GM12872 (cell line): ENCODE measurements at regions not wholly inside any gene's neighbourhood (a gene's known extent, or its start where the extent isn't known, plus 50 kb on each side); places are given as distances from the start of the nearest gene placed in this dataset.

Experiments
- CTCF ChIP-seq: IDR thresholded peaks from 3 replicates; pipeline ENCODE4 v1.5.1; 2011; ENCODE audit warnings: low read depth, mild to moderate bottlenecking, low read length, moderate library complexity; ENCODE audit not compliant: insufficient read depth

DNA sequence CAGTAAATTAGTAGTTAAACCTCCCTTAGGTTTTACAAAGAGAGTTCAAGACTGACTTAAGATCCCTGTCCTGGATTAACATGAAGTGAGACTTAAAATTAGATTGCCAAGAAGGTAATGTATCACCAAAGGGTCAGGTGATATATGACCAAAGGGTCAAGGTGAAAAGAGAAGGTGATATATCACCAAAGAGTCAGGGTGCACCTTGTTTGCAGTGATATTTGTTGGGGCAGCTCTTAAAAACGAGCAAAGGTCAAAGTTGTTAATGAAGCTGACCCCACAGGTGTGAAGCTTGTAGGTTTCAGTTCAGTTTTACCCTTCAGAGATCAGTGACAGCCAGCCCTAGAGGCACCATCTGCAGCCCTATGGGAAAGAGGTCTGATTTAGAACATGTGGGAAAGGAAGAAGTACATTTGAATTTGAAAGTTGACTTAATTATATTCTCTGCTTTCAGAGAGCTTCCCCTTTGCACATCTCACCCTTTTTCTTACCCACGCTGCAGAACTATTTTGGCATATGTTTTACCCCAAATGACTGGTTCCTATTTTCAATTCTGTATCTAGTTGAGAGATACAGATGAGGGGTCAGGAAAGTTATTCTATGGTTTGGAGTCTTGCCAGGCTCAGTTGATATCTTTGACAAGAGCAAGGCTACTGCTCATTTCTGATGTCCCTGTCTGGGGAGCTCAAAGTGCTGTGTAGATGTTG, 170.8 kb downstream of the S1PR1 start:
- no peak for TF ChIP-seq CTCF

- no peak for TF ChIP-seq CTCF
Measured at GRCh38 chr1:101408212-101409042, 171.6 kb downstream of the S1PR1 start.

DNA sequence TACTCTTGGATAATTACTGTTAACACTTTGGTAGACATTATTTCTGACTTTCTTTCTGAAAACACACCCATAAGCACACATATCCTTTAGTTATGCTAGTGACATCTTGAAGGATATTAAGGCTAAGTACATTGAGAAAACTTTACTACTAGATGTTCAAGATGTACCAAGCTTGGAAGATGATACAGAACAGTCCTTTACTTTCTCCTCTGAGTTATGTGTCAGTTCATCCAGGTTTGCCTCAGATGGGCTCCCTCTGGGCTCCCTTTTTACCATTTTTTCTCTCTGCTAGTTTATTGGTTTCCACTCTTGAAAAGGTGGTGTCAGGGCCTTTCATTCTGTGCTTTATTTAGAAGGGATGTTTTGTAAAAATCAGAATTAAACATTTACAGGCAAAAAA, 172.3 kb downstream of the S1PR1 start:
- no peak for TF ChIP-seq CTCF

DNA sequence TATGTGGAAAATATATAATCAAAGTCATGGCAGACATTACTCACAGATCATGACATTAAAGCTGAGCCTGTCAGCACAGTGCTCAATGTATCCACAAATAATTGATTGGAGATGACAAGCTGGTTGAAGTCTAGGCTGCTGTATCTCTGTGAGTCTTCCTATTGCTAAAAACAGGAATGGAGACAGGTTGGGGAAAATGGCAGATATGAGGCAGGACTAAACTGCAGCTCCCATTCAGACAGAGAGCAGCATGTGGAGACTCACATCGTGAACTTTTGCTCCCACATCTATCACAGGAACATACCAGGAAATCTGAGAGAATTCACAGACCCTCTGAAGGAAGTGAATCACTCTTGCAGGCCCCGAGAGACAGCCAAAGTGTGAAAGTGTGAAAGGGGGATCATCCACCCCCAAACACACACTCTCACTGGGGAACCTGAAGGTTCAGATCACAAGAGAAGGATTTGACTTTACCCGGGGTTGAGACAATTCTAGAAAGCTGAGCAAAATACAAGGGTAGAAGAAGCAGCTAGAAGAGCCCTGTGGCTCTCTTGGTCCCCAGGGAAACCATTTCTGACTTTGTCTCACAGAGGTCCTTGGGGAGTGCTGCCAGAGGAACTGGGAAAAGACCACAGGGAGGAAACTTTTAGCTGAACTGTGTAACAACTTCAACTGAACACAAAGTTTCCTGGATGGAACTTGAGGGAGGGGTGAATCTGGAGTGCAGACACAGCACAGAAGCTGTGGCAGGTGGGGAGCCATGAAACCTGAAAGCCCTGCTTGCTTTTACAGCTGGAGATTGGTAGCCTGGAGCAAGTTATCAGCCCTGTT, 173.4 kb downstream of the S1PR1 start:
- no peak for TF ChIP-seq CTCF

DNA sequence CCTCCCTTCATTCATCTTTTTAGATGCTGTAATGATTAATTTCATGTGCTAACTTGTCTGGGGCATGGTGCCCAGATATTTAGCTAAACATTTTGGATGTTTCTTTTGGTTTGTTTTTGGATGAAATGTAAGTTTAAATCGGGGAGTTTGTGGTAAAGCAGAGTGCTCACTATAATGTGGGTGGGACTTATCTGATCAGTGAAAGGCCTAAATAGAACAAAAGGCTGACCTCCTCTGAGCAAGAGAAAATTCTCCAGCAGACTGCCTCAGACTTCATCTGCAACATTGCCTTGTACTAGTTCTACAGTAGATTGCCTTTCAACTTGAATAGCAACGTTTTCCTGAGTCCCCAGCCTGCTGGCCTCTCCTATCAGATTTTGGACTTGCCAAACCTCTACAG, 183.6 kb downstream of the S1PR1 start:
- TF ChIP-seq CTCF = no peak

DNA sequence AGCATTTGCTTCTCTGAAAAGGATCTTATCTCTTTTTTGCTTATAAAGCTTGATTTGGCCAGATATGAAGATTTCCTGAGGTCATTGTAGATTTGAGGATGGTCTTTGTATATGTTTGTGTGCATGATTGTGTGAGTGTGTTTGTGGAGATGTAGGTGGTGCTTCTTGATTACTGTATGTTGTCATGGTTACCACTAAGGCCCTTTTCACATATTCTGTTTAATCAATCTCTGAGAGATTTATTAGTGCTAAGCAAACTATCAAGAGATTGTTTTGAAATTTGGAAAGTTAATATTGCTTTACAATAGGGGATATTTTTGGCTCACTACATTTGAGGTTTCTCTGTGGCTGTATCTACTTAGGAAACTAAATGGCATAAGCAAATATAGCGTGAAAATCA, 191.7 kb downstream of the S1PR1 start:
- TF ChIP-seq CTCF = no peak

GRCh38 chr1:101431956-101432510, 195.2 kb downstream of the S1PR1 start:
- TF ChIP-seq CTCF = no peak
